Urinary bladder (tissue), 3 donors: ENCODE measurements at regions not wholly inside any gene's neighbourhood (a gene's known extent, or its start where the extent isn't known, plus 50 kb on each side); places are given as distances from the start of the nearest gene placed in this dataset.
"Not testable (repeated sequence)": the region's sequence is repeated elsewhere in the genome, so short reads cannot be mapped to it uniquely, and the experiment has no call there.

Experiments
- DNase-seq: peaks from one replicate; pipeline ENCODE4 v3.0.0-alpha.2; 2015; ENCODE audit errors: extremely low spot score
- H3K27ac ChIP-seq: one replicate; pipeline ENCODE4 v1.5.1; 2013; ENCODE audit warnings: low read depth, mild to moderate bottlenecking, moderate library complexity
- H3K36me3 ChIP-seq: one replicate; pipeline ENCODE4 v1.6.1; 2013; ENCODE audit warnings: mild to moderate bottlenecking, moderate library complexity; ENCODE audit not compliant: insufficient read depth
- H3K4me1 ChIP-seq: one replicate; pipeline ENCODE4 v1.6.1; 2013; ENCODE audit warnings: mild to moderate bottlenecking, moderate library complexity; ENCODE audit not compliant: insufficient read depth
- H3K4me3 ChIP-seq: one replicate; pipeline ENCODE4 v1.5.1; 2013; ENCODE audit warnings: low read depth, low read length
- WGBS: extraction: QIAGEN DNeasy Blood & Tissue Kit; methylation state at CpG from one replicate; pipeline ENCODE4 v1.1.7; 2013; 5-methylcytosine and 5-hydroxymethylcytosine counted together
- donor health status: healthy with polysubstance abuse.
- donor health status: healthy.

DNA sequence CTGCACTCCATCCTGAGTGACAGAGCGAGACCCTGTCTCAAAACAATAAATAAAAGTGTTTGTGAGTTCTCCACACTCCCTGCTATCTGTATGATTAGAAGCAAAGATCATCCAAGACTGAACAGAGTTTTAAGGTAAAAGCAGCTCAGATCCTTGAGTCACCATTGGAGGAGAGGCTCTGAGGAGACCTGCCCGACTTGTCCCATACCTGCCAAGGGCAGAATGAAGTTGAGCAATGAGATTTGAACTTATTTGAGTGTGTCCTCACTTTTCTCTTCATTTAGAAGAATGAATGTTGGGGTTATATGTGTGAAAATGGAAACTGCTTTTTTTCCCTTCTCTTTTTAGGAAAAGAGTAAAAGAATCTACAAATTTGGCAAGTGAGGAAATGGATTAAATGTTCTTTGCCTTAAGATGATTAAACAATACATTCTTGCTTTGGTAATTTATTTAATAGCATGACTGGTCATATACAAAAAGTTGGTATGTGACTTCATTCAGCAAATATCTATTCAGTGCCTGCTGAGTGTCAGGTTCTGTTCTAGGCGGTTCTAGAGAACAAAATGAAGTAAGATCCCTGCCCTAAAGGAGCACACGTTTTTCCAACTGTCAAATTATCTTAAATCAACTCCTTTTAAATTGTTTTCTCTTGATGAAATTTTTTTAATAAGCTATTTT is 195.7 kb downstream of the ALDH8A1 start:
- DNase-seq, result no peak
- Histone ChIP-seq H3K27ac (no peak overlapping the region), H3K4me3 (no peak overlapping the region), H3K36me3 (no peaks in the 10 kb centered on the region), H3K4me1 (no peaks in the 10 kb centered on the region)
- WGBS, result 81% methylated on average over 4 of the region's 4 CpGs

DNA sequence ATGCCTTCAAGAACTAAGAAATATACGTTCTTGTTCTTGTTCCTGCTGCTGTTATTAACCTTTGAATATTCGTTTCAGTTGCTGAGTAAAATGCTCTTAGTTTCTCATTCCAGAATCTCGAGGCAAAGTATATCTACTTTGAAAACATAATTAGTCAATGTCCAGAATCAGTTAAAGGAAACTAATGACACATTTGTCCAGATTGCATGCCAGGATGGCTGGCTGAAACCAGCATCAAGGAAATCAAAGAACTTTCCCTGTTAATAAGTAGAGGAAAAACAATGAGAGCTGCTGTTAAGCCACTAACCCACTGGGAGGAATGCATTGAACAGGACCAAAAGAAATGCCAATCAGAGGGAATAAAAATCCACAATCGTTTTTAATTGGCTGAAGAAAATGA is 196.9 kb downstream of the ALDH8A1 start:
- 59% methylated on average over 4 of the region's 4 CpGs for WGBS
- no peak for DNase-seq
- Histone ChIP-seq H3K36me3 (no peaks in the 10 kb centered on the region), H3K4me1 (no peaks in the 10 kb centered on the region), H3K27ac (no peak overlapping the region), H3K4me3 (no peak overlapping the region)

DNA sequence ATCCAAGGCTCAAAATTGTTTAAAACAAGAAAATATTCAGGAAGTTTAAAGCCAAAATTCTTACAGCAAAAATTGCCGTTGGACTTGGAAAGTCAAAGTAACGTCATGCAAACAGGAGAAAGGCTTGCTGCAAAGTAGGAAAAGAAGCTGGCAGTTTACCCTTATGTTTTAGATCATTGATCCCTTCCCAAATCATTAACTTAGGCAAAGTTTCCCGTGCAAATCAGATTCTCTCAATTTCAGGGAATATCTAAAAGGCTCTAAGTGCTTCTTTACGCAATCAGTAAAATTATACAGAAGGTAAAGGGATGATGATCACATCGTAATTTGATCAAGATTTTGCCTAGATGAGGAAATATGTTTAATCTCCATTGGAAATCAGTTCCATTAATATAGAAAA is 197.5 kb downstream of the ALDH8A1 start:
- no peak for DNase-seq
- no peak overlapping the region for H3K27ac ChIP-seq
- WGBS, result 65% methylated on average over 5 of the region's 5 CpGs
- no peak overlapping the region for H3K4me3 ChIP-seq
- no peaks in the 10 kb centered on the region for H3K36me3 ChIP-seq
- H3K4me1 ChIP-seq, result no peaks in the 10 kb centered on the region

DNA sequence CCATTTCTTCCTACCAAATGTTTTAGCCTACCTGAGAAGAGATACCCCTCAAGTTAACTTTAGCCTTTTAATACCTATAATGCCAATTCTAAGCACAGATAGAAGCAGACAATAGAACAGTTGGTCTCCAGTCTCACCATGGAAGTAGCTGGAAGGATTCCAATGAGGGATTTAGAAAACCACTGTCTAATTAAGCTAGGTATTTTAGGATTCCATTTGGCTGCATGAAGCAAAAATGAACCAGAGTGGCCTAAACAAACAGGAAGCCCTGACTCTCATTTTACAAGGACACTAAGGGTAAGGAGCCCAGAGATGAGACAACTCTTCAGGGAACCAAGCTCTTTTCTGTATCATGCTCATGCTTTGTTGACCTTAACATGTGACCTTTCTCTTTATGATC is 199.2 kb downstream of the ALDH8A1 start:
- Histone ChIP-seq H3K36me3 (no peaks in the 10 kb centered on the region), H3K4me3 (no peak overlapping the region), H3K4me1 (no peaks in the 10 kb centered on the region), H3K27ac (no peak overlapping the region)
- no peak for DNase-seq

DNA sequence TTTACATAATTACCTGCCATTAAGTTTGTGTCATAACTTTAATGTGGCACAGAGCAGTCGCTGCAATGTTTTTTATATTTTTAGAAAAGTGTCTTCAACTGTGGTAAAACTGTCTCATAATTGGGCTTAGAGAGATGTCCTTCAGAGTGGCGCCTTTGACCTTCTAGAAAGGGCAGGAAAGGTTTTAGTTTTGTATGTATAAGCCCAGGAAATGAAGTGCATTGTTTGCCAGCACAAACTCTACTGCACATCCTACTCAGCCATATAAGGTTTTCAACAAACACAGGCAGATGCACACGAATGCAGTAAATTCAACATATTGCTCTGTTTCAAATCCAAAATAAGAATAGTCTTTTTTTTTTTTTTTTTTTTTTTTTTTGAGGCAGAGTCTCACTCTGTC is 201.4 kb downstream of the ALDH8A1 start:
- Histone ChIP-seq H3K27ac (no peak overlapping the region), H3K4me3 (no peak overlapping the region), H3K36me3 (no peaks in the 10 kb centered on the region), H3K4me1 (no peaks in the 10 kb centered on the region)
- no peak for DNase-seq
- WGBS, result 72% methylated on average over 3 of the region's 3 CpGs

DNA sequence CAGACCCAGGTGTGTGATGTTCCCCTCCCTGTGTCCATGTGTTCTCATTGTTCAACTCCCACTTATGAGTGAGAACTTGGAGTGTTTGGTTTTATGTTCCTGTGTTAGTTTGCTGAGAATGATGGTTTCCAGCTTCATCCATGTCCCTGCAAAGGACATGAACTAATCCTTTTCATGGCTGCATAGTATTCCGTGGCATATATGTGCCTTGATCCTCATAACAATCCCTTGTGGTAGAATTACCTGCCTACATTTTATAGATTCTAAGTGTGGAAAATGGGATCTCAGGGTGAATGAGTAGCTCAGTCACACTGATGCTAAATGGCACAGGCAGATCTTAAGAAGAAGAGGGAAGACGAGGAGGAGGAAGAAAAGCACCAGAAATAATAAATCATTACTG is 202.7 kb downstream of the ALDH8A1 start:
- H3K4me1 ChIP-seq, H3K27ac ChIP-seq, H3K4me3 ChIP-seq, DNase-seq, H3K36me3 ChIP-seq: not testable (repeated sequence)
- 95% methylated on average over 2 of the region's 2 CpGs for WGBS

DNA sequence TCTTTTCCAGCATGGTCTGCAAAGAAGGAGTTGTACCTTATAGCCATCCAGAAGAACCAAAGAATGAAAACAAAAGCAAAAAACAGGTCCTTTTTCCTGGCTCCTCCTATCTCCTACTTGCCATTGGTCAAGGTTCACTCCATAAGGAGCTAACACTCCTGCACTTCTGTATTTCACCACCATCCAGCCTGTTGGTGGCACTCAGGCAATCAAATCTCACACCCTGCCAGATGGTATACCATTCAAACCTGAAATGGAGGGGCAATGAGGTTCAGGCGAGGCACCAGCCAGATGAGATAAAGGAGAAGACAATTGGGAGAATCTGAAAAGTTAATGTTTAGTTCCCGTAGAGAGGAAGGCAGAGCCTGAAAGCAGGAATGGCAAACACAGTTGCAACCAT is 203.8 kb downstream of the ALDH8A1 start:
- Histone ChIP-seq H3K4me1 (no peaks in the 10 kb centered on the region), H3K27ac (no peak overlapping the region), H3K4me3 (no peak overlapping the region), H3K36me3 (no peaks in the 10 kb centered on the region)
- no peak for DNase-seq
- 84% methylated on average over 2 of the region's 2 CpGs for WGBS

DNA sequence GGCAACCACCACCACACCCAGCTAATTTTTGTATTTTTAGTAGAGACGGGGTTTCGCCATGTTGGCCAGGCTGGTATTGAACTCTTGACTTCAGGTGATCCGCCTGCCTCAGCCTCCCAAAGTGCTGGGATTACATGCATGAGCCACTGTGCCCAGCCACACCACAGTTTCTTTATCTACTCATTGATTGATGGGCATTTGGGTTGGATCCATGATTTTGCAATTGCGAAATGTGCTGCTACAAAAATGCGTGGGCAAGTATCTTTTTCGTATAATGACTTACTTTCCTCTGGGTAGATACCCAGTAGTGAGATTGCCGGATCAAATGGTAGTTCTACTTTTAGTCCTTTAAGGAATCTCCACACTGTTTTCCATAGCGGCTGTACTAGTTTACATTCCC is 204.7 kb downstream of the ALDH8A1 start:
- H3K36me3 ChIP-seq, H3K4me3 ChIP-seq, DNase-seq, H3K27ac ChIP-seq, H3K4me1 ChIP-seq: not testable (repeated sequence)
- WGBS, result 94% methylated on average over 8 of the region's 8 CpGs

DNA sequence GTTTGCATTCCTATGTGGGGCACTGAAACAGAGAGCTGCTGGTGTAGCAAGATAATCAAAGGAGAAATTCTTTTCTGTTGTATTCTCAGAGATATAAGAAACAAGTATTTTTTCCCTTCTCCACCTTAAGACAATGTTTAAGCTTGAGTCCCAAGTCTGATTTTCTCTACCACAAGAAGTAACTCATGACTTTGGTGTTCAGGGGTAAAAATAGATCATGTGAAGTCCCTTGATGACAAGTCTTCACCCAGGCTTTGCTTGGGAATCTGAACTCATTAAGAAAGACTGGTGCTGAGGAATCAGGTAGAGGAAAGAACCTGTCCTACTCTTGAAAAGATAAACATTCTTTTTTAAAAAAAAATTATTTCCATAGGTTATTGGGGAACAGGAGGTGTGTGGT is 205.6 kb downstream of the ALDH8A1 start:
- Histone ChIP-seq H3K36me3 (no peaks in the 10 kb centered on the region), H3K27ac (no peak overlapping the region), H3K4me1 (no peaks in the 10 kb centered on the region), H3K4me3 (no peak overlapping the region)
- no peak for DNase-seq

DNA sequence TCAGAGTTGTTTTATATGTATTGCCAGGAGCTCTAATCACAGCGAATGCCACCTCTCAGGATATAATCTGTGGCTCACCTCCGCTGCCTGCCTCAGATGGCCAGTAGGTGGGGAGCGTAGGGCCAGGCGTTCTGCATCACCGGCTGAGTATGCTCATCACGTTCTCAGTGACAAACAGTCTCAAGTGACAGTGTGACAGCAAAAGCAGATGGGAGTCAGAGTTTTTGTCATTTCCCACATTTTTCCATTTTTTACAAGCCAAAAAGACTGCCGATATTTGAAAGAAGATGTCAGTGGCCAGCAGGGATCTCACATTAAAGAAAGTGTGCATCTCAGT is 208.7 kb downstream of the ALDH8A1 start:
- Histone ChIP-seq H3K36me3 (no peaks in the 10 kb centered on the region), H3K4me3 (no peak overlapping the region), H3K4me1 (no peaks in the 10 kb centered on the region), H3K27ac (no peak overlapping the region)
- WGBS, result 82% methylated on average over 7 of the region's 7 CpGs
- DNase-seq, result no peak

DNA sequence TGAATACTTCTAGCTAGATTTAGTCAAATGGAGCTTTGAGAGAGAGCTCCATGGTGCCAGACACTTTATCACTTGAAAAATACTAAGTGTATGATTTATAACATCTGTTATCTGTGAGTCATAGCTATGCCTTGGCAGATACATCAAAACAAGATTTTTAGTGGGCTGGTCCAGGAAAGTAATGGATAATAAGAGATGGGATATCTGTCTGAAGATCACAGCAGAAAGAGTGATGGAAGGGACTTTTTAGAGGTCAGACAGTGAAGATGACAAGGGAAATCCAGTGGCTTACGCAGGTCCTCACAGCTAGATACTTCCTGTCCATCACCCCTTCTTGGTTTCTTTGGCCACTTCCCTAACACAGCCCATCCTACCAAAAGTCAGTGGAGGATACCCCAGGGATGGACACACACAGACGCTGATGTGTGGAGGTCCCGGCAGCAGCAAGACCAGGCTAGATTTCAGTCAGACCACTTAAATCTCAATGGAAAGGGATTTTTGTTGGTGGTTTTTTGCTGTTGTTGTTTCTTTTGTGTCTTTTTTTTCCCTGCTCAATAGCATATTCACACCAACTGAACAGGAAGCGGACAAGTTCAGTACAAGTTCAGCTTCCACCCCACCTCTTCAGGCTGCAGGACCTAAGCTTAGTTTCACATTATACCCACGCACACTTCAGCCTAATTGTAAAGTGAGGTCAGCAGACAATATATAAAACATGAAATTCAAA is 209.3 kb downstream of the ALDH8A1 start:
- Histone ChIP-seq H3K4me3 (no peak overlapping the region), H3K27ac (no peak overlapping the region), H3K4me1 (no peaks in the 10 kb centered on the region), H3K36me3 (no peaks in the 10 kb centered on the region)
- WGBS, result 78% methylated on average over 5 of the region's 5 CpGs
- DNase-seq, result no peak

DNA sequence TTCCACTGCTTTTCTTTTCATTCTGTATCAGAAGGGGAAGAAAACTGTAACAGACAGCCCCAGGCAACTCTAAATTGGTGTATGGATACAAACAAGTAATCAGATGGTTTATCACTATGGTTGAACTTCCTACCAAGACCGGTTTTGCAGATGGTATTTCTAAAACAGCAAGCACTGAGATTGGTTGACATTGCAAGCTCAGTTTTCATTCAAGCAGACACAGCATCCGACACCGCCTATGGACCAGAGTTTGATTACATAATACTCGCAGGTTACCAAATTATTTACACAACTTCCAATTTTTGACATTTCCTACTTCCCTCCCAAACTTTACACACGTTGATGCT is 209.9 kb downstream of the ALDH8A1 start:
- Histone ChIP-seq H3K36me3 (no peaks in the 10 kb centered on the region), H3K4me1 (no peaks in the 10 kb centered on the region), H3K4me3 (no peak overlapping the region), H3K27ac (no peak overlapping the region)
- 67% methylated on average over 5 of the region's 5 CpGs for WGBS
- DNase-seq, result no peak

DNA sequence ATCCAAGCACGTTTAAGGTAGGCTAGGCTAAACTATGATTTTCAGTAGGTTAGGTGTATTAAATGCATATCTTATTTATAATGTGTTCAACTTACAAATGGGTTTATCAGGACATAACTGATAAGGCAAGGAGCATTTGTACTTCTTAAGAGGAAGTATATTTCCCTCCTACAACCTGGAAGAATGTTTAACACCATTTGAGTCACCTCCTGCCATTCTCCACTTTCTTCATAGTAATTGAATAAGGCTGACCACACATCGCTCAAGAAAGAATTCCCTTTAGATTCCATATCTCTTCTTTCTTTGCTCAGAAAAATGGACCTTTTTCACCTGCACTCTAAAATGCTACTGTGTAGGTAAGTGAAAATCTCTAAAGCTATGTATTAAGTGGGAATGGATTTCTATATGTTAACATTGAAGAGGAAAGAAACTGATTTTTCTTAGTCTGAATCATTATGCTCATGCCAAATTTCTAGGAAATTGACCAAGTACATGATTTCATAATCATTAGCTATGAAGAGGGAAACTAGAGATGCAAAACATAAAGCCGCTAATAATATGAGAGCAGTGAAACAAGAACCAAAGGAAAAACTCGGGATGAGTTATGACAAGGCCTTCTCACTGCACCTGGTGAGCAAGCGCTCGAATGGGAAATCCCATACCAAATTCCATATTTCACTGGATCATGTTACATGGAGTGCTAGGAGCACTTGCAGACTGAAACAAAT is 210.4 kb downstream of the ALDH8A1 start:
- whole genome bisulfite sequencing, result 84% methylated on average over 6 of the region's 6 CpGs
- no peak for DNase-seq
- no peak overlapping the region for H3K4me3 ChIP-seq
- no peak overlapping the region for H3K27ac ChIP-seq
- no peaks in the 10 kb centered on the region for H3K4me1 ChIP-seq
- H3K36me3 ChIP-seq, result no peaks in the 10 kb centered on the region

DNA sequence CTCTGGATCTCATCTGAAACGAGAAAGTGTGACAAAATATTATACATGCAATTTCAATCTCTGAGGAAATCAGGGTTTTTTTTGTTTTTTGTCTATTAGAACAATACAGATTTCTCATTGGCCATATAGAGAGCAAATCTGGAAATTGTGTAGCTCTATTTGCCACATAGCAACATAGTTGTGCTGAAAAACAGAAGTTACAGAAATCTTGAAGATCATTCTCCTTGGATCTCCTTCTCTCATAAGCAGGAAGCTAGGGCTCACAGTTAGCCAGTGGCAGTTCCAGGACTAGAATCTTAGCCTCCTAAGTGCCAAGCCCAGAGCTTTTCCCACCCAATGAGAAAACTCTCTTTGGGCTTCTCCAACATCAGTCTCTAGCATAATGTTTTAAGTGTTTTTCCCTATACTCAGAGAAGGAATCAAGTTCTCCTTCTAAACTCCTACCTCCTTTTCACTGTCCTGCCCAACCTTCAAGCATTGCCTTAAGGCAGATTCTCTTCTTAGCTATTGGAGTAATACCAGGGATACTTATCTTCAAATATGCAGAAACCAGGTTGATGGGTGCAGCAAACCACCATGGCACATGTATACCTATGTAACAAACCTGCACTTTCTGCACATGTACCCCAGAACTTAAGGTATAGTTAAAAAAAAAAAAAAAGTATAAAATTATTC is 211.6 kb downstream of the ALDH8A1 start:
- WGBS, result 63% methylated on average over 1 of the region's 1 CpG
- no peaks in the 10 kb centered on the region for H3K4me1 ChIP-seq
- no peak for DNase-seq
- no peaks in the 10 kb centered on the region for H3K36me3 ChIP-seq
- H3K27ac ChIP-seq, result no peak overlapping the region
- no peak overlapping the region for H3K4me3 ChIP-seq
